IPS DF 6.9 (cell line): ENCODE measurements at regions not wholly inside any gene's neighbourhood (a gene's known extent, or its start where the extent isn't known, plus 50 kb on each side); places are given as distances from the start of the nearest gene placed in this dataset.

ENCODE experiments used
- DNase-seq: peaks from one replicate; pipeline ENCODE4 v3.0.0-alpha.2; 2013; ENCODE audit warnings: low read depth, low spot score
- H3K27ac ChIP-seq: one replicate; pipeline ENCODE4 v1.5.1; 2013; ENCODE audit warnings: low read length, control low read depth
- H3K27me3 ChIP-seq: 2 replicates; pipeline ENCODE4 v1.6.1; 2013; ENCODE audit warnings: mild to moderate bottlenecking, low read length; ENCODE audit not compliant: control insufficient read depth, insufficient read depth
- H3K36me3 ChIP-seq: 2 replicates; pipeline ENCODE4 v1.6.1; 2013; ENCODE audit warnings: low read length; ENCODE audit not compliant: control insufficient read depth, insufficient read depth
- H3K4me1 ChIP-seq: 2 replicates; pipeline ENCODE4 v1.6.1; 2013; ENCODE audit warnings: low read length; ENCODE audit not compliant: control insufficient read depth, insufficient read depth
- H3K4me3 ChIP-seq: 2 replicates; pipeline ENCODE4 v1.5.1; 2013; ENCODE audit warnings: mild to moderate bottlenecking, low read length
- H3K9me3 ChIP-seq: 2 replicates; pipeline ENCODE4 v1.6.1; 2013; ENCODE audit warnings: low read length, inconsistent platforms; ENCODE audit not compliant: control insufficient read depth, insufficient read depth
- WGBS: extraction: QIAGEN DNeasy Blood & Tissue Kit; methylation state at CpG from one replicate; pipeline ENCODE4 v1.1.7; 2013; ENCODE audit warnings: mixed read lengths, missing lambda C conversion rate; ENCODE audit not compliant: insufficient read length, insufficient coverage; 5-methylcytosine and 5-hydroxymethylcytosine counted together

DNA sequence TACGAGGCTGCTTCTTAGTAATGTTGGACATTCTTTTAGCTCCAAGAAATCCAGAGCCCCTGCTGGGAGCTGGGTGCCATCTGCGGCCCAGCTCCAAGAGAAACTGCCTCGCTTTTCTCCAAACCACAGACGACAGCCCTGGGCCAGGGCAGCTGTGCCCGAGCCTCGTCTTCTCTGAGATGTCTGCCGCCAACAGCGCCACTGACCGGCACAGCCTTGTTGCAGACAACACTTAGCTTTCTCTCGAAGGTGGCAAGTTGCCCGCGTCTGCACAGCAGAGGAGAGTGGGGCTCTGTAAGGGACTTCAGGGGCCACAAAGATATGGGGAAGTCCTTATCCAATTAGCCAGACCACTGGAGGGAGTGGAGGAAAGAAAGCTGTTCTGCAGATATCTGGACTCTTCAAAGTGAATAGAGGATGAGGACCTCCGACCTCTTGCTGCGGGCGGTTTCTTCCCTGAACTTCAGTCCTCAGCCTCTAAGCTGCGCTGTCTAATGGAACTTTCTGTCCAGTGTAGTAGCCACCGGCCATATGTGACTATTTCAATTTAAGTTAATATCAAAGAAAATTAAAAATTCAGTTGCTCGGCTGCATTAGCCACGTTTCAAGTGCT, 63.9 kb upstream of the DISP3 start:
- H3K27me3 ChIP-seq: no peaks in the 10 kb centered on the region
- no peaks in the 10 kb centered on the region for H3K9me3 ChIP-seq
- H3K36me3 ChIP-seq: no peaks in the 10 kb centered on the region
- H3K4me1 ChIP-seq: peaks cover 6% of the 10 kb centered on the region; the same call in 1 of the 2 replicates
- DNase-seq: no peak
- no CpG with 5 or more reads among the region's 19 CpGs for WGBS
- H3K4me3 ChIP-seq: no peak overlapping the region
- no peak overlapping the region for H3K27ac ChIP-seq

DNA sequence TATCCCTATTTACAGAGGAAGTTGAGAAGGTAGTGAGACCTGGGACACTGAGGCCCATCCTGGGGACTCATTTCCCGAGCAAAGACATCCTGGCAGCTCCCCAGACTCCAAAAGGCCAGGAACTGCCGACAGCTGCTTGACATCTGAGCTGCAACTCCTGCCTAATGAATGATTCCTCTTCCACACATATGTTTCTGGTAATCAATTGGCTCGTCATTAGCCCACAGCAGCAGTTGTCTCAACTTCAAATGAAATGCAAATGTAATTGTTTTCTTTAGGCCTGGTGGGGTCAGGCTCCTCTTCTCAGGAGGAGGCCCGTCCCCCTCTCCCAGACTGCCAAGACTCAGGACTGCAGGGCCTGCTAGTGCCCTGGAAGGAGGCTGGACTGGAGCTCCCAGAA, 61.8 kb upstream of the DISP3 start:
- no peak for DNase-seq
- H3K4me1 ChIP-seq: peaks cover 6% of the 10 kb centered on the region; the same call in 1 of the 2 replicates
- no peaks in the 10 kb centered on the region for H3K27me3 ChIP-seq
- no CpG with 5 or more reads among the region's 4 CpGs for WGBS
- H3K9me3 ChIP-seq: no peaks in the 10 kb centered on the region
- no peaks in the 10 kb centered on the region for H3K36me3 ChIP-seq
- no peak overlapping the region for H3K27ac ChIP-seq
- no peak overlapping the region for H3K4me3 ChIP-seq

- Histone ChIP-seq H3K9me3 (no peaks in the 10 kb centered on the region), H3K4me1 (peaks cover 5% of the 10 kb centered on the region; the same call in 1 of the 2 replicates), H3K4me3 (no peak overlapping the region), H3K27me3 (no peaks in the 10 kb centered on the region), H3K36me3 (no peaks in the 10 kb centered on the region), H3K27ac (no peak overlapping the region)
- no peak for DNase-seq
- WGBS: no CpG with 5 or more reads among the region's 4 CpGs
Observed at GRCh38 chr1:11418056-11418455, 60.9 kb upstream of the DISP3 start.

DNA sequence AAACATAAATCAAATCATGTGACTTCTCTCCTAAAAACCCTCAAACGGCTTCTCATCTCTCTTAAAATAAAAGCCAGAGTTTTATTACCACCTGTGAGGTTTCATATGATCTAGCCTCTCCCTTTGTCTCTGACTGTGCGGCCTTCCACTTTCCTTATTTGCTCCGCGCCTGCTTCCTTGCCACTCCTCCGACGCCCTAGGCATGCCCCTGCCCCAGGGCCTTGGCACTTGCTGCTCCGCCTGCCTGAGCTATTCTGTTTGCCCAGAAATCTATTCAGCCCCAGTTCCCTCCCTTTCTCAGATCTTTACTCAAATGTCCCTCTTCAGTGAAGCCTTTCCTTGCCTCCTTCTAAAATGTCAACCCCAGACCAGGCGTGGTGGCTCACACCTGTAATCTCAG, 57.5 kb upstream of the DISP3 start:
- Histone ChIP-seq H3K36me3 (no peaks in the 10 kb centered on the region), H3K9me3 (no peaks in the 10 kb centered on the region), H3K27ac (no peak overlapping the region), H3K4me1 (no peaks in the 10 kb centered on the region), H3K27me3 (no peaks in the 10 kb centered on the region), H3K4me3 (no peak overlapping the region)
- WGBS: no CpG with 5 or more reads among the region's 8 CpGs
- no peak for DNase-seq

DNA sequence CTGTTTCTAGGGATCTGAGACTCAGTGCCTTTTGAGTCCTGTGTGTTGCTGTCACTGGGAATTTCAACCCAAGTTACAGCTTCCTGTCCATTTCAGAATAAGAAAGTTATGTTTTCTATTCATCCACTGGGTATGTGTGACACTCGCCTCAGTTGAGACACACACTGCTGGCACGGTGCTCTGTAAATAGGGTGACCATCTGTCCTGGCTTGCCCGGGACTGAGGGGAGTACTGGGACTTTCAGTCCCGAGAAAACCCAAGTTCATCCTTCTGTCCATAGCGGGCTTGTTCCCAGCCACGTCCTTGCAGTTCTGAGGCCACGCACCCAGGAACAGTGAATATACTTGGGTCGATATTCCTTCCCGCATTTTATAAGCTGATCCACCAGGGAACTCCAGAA, 56.3 kb upstream of the DISP3 start:
- no peaks in the 10 kb centered on the region for H3K9me3 ChIP-seq
- WGBS: no CpG with 5 or more reads among the region's 9 CpGs
- no peak overlapping the region for H3K27ac ChIP-seq
- no peak overlapping the region for H3K4me3 ChIP-seq
- no peaks in the 10 kb centered on the region for H3K27me3 ChIP-seq
- no peaks in the 10 kb centered on the region for H3K36me3 ChIP-seq
- H3K4me1 ChIP-seq: no peaks in the 10 kb centered on the region
- no peak for DNase-seq

DNA sequence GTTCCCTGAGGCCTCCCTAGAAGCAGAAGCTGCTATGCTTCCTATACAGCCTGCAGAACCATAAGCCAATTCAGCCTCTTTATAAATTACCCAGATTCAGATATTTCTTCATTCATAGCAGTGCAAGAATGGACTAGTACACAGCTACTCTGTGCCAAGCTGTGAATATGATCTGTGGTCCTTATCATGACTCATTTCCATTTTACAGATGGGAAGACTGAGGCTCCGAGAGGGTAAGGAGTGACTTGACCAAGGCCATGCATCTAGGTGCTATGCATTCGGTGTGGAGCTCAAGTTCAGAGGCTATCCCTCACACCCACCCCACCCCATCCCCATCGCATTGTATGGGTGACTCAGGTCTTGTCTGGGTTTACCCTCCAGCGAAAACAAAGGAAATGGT, 52.3 kb upstream of the DISP3 start:
- H3K27me3 ChIP-seq: no peaks in the 10 kb centered on the region
- no peaks in the 10 kb centered on the region for H3K36me3 ChIP-seq
- no peak overlapping the region for H3K4me3 ChIP-seq
- no peaks in the 10 kb centered on the region for H3K9me3 ChIP-seq
- WGBS: no CpG with 5 or more reads among the region's 4 CpGs
- no peaks in the 10 kb centered on the region for H3K4me1 ChIP-seq
- H3K27ac ChIP-seq: no peak overlapping the region
- DNase-seq: no peak

DNA sequence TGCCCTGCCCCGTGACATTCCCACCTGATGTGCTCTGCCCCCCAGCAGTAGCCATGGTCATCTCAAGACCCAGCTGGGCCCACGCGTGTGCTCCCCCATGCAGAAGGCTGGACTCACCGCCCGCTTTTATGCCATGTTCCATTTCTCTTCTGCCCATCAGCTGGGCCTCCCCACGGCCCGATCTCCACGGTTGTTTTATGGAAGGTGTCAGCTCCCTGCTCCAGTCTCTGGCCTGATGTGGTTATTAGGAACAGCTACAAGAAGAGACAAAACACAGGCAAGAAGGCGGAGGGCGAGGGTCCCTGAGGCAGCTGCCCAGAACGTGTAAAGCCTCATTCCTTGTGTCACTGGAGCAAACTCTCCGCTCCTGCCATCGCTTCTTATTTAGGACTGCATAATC, 50.2 kb upstream of the DISP3 start:
- WGBS: no CpG with 5 or more reads among the region's 13 CpGs
- Histone ChIP-seq H3K9me3 (no peaks in the 10 kb centered on the region), H3K4me3 (no peak overlapping the region), H3K27ac (no peak overlapping the region), H3K27me3 (no peaks in the 10 kb centered on the region), H3K4me1 (no peaks in the 10 kb centered on the region), H3K36me3 (no peaks in the 10 kb centered on the region)
- DNase-seq: no peak
